HG03196 (cell line): ENCODE measurements at regions not wholly inside any gene's neighbourhood (a gene's known extent, or its start where the extent isn't known, plus 50 kb on each side); places are given as distances from the start of the nearest gene placed in this dataset.
"Not testable (repeated sequence)": the region's sequence is repeated elsewhere in the genome, so short reads cannot be mapped to it uniquely, and the experiment has no call there.

Experiments
- ATAC-seq: cut with Tn5 transposase; IDR thresholded peaks from one replicate; pipeline ENCODE4 v1.9.1; 2021; ENCODE audit not compliant: unreplicated experiment

DNA sequence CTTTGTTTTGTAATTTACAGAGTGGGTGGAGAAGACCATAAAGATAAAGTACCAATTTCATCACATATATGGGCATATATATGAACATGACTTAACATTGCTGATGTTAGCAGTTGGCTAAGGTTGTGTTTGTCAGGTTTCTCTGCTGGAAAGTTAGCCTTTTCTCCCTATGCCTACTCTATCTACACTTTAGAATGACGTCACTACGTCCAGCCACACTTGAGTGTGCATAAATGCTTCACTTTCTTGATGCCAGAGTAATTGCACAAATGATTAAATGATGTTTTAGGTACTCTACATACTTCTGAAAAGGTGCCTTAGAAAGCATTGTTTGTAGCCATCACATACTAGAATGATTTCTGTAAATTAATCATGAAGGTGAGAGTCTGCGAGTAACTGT is 759.2 kb upstream of the MGAT4C start:
- no peak for ATAC-seq

DNA sequence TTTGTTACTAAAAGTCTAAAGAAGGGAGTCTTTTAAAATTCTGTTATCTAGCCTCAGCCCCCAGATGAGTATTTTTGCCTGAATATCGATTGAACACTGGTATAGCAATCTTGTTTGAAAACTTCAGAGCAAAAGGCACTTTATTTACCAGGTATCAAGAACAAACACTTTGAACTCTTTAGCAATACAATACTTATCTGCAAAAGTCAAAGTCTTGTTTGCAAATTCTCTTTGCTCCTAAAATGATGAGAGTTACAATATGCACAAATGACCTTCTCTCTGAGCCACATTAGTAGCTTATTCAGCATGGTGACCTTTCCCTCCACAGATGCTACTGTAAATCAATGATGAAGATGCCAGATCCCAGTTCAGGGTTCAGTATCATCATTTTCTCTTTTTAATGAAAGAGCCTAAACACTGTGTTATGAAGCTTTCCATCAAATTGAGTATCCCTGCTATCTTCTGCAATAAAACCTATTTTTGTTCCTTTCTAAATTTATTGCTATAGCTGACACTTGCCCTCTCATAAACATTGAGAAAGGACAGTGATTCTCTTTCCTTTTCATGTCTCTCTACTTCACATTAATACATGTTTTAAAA is 752.7 kb upstream of the MGAT4C start:
- ATAC-seq = no peak

DNA sequence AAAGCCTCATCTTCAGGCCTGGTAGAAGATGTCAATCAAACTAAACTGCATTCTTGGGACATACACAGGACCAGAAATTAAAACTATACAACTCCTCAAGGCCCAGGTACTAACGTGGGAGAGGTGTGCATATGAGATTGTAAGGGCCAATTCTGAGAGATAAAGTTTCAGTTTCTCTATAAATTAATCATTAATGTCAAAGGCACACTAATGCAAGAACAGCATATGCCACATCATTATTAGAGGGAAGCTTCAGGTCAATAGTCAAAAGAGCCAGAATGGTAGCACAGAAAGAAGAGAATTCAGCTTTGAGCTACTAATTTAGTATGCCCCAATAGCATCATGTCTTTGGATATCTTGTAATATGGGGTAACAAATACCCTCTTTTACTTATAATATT is 744.9 kb upstream of the MGAT4C start:
- ATAC-seq = no peak

DNA sequence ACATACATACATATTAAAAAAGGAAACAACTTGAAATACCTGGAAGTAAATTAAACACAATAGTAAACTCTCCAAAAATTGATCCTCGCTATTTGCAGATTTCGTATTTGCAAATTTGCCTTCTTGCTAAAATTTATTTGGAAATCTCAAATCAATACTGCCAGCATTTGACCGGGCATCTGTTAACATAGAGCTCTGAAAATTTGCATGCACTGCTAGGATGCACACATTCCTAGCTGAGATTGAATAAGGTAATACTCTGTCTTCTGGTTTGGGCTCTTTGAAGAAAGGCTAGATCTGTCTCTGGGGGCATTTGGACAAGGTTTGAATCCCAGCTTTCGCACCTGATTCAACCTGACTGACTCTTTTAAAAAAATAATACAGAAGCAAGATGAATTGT is 729.1 kb upstream of the MGAT4C start:
- no peak for ATAC-seq

DNA sequence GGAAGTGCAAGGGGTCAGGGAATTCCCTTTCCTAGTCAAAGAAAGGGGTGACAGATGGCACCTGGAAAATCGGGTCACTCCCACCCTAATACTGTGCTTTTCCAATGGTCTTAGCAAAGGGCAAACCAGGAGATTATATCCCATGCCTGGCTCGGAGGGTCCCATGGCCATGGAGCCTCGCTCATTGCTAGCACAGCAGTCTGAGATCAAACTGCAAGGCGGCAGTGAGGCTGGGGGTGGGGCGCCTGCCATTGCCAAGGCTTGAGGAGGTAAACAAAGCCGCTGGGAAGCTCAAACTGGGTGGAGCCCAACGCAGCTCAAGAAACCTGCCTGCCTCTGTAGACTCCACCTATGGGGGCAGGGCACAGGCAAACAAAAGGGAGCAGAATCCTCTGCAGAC is 714.4 kb upstream of the MGAT4C start:
- not testable (repeated sequence) for ATAC-seq

DNA sequence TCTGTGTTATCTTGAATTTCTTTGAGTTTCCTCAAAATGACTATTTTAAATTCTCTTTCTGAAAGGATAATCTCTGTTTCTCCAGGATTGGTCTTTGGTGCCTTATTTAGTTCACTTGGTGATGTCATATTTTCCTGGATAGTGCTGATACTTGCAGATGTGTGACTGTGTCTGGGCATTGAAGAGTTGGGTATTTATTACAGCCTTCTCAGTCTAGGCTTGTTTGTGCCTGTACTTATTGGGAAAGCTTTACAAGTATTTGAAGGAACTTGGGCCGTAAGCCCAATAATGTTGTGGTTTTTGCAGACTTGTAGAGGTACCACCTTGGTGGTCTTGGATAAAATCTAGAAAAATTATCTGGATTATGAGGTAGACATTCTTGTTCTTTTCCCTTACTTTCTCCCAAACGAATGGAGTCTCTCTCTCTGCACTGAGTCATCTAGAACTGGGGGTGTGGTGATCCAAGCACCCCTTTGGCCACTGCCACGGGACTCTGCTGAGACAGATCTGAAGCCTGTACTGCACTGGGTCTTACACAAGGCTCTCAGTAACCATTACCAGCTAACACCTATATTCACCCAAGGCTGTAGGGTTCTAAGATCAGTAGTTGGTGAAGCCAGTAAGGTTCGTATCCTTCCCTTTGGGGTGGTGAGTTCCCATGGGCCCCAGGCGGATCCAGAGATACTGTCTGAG is 703.7 kb upstream of the MGAT4C start:
- no peak for ATAC-seq

DNA sequence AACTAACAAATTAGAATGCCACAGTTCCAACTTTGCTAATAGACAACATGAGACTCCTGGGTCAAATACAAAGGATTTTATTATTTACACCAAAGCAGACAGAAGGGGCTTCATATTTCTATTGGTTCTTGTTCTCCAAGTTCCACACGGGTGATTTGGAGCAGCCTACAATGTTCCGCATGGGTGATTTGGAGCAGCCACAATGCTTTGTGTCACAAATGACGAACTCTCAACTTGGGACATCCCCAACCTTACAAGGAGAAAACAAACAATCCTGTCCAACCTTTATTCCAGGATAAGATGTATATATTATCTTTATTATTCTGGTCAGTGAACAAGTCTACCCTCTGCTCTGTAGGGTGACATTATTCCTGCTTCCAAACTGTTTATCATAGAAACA is 694.3 kb upstream of the MGAT4C start:
- ATAC-seq = no peak

DNA sequence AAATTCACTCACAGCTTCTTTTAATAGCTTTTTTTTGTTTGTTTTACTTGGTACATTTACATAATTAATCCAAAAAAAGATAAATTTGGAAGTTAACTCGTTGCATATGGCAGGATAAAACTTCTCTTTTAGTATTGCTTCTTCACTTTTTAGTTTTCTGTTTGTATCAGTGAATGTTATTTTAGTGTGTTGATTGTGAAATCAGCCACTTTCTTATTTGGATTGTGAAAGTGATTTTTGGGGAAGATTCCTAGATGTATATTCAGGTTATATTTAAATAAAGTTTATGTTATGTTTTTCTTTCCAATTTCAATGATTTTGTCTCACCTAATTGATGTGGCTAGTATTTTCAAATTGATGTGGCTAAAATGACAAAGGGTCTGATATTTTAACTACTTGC is 693.9 kb upstream of the MGAT4C start:
- no peak for ATAC-seq

DNA sequence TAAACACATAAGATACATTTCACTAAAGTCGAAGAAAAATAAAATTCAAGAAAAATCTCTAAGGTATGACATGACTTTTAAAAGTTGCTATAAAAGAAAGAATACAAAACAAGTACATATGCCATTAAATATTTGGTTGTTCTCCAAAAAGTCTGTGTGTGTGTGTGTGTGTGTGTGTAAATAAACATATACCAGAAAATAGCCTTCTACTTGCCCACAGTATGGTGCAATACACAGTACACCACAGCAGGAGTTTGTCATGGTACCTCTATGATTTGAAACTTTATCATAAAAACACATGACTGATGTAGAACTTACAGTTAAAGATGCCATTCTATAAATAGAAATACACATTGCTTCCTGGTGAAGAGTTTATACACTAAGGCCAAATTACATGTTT is 692.7 kb upstream of the MGAT4C start:
- ATAC-seq = no peak

DNA sequence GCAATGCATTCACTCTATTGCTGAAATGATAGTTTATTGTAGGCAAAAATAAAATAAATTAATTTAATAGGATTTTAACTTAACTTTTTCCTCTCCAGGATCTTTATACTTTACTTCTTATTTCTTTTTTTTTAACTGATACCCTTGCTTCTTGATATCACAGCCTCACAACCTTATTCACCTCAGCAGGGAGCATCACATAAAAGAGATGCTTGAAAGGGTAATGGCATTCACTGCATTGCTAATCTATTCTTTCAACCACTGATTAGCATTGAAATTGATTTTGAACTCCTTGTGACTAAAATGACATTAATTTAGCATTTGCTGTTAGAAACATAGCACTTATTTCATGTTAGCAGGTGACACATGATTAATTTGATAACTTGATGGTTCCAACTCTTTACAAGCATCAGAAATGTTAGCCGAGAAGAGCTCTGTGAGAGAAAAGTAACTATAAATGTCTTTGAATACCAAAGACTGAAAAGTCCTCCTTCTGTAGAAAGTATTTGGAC is 689.5 kb upstream of the MGAT4C start:
- ATAC-seq = no peak

DNA sequence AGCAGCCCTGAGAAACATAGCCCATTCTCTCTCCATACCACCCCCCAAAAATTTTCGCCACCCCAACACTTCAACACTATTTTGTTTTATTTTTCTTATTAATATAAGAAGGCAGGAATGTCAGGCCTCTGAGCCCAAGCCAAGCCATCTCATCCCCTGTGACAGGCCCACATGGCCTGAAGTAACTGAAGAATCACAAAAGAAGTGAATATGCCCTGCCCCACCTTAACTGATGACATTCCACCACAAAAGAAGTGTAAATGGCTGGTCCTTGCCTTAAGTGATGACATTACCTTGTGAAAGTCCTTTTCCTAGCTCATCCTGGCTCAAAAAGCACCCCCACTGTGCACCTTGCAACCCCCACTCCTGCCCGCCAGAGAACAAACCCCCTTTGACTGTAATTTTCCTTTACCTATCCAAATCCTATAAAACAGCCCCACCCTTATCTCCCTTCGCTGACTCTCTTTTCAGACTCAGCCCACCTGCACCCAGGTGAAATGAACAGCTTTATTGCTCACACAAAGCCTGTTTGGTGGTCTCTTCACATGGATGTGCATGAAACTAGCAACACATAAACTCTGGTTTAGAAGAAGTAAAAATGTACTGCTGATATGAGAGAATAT is 688.1 kb upstream of the MGAT4C start:
- not testable (repeated sequence) for ATAC-seq

DNA sequence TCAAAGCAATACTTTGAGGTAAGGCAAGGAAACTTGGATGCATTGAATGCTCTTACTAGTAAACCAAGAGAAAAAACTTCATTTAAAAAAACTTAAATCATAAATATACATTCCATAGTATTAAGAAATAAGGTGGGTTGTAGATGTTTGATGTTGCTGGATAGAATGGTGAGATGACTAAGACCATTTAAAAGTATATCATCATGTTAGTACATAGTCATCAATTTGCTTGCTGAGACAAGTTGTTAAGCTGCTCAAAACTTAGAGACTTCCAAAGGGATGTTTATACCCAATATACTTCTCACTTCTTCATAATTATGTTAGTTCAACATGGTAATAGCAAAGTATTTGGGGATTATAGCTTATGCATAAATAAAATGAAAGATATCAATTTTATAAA is 675.5 kb upstream of the MGAT4C start:
- ATAC-seq = no peak

DNA sequence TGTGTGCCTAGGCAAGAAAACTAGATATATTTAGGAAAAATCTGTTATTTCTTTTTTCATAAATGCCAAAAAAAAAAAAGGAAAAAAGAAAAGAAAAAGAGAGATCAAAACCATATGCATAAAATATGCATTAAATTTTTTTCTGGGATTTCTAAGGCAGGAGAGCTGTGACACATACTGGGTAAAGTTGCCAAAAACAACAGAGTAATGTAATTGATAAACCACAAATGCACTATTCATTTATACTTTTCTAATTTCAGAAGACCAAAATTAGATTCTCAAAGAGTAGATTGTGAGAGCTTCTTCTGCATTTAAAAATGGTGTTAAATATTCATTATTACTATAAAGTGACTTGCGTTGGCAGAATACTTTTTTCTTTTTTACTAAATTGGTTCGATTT is 673.8 kb upstream of the MGAT4C start:
- no peak for ATAC-seq

DNA sequence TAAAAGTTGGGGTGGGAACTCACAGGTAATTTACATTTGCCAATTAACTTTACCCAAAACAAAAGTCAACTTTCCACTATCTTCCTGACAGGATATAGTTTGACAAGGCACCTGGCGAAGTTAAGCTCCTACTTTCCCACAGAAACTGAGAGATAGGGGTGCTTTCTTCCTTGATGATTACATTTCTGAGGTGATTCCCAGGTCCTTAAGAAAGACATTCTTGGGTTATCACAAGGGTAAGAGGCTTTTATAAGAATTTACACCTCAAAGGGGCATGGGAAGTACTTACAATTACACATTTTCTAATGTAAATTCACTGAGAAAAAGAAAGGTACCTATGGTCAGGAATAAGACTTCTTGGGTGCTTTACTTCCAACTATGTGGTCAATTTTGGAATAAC is 660.9 kb upstream of the MGAT4C start:
- ATAC-seq = no peak

DNA sequence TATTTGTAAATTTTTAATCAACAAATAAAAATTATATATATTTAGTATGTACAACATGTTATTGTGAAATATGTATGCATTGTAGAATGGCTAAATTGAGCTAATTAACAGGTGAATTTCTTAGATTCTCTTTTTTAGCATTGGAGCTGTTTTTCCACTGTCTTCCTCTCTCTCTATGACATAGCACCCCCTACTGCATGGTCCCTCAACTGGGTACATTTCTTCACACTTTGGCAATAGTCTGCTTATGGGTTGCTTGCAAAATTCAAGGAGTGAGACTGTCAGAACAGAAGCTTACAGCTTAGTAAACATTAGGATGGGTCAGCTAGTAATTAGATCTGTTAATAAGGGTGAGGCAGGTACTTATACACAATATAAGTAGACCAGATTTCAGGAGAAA is 658.5 kb upstream of the MGAT4C start:
- no peak for ATAC-seq

DNA sequence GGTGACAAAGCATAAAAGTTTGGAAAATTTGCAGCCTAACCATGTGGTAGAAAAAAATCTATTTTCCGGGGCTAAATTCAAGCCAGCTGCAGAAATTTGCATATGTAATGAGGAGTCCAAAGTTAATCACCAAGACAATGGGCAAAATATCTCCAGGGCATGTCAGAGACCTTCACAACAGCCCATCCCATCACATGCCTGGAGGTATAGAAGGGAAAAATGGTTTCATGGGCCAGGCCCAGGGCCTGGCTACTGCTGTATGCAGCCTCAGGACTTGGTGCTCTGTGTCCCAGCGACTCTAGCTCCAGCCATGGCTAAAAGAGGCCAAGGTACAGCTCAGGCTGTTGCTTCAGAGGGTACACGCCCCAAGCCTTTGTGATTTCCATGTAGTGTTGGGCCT is 655.8 kb upstream of the MGAT4C start:
- ATAC-seq = no peak

DNA sequence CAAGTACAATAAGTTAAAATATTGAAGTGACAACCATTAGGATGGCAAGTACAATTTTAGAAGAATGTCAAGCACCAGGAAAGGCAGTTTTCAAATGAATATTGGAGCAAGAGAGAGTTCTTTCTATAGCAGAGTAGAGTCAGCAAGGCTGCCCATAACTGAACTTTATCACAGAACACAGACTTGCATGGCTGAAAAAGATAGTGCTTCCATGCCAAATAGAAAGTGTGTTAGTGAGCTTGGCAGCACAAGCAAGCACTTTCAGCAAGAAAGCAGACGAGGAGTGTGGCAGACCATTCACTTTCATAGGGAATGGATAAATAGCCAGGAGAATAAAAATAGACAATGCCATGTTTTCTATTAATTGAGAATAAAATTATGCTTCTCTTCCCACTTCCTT is 647.0 kb upstream of the MGAT4C start:
- no peak for ATAC-seq

DNA sequence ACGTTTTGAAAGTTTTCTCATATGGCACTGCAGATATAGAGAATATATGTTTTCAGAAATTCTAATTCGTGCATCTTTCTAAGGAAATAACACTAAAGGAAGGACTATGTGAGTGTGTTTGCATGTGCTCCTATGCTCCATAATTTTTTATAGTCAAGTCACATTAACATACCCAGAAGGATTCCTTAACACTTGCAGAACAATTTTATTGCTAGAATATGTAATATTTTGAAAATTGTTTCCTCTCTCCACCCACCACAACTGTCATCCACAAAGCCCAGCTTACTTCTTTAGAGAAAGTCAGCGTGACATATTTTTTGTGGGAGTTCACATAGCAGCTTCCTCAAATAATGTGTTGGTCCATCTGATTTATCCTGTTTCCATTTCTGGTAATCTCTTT is 604.6 kb upstream of the MGAT4C start:
- no peak for ATAC-seq

DNA sequence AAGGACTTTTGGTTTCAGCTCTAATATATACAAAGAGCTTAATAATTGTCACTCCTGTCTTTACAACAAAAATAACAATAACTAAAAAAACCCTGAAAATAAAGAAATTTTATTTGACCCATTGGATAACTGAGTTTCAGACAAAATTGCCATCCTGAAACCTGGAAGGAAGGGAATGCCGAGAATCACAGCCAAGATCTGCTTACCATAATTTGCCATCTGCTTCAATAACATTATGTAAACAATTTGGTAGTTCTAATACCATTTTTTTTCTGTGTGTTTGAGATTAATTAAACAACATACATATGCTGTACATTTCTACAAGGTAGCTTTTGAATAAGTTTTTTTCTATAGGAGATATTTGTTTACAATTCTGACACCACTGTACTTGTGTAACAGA is 596.3 kb upstream of the MGAT4C start:
- ATAC-seq = no peak

DNA sequence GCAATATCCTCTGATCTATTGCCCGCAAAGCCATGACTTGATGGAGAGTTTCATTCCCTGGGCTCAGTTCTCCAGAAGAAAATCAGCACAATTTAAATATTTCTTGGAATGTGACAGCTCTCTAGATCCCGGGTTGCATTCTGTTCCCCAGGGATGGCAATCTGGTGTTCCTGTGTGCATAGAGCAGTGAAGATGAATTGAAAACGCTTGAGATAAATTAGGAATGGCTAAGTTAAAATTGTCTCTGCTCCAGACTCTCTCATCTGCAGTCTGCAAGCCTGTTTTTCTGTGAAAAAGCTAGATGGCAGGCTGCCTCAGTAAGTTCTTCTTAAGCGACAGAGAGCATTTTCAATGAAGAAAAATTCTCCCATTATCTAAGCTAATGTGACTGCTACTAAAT is 582.5 kb upstream of the MGAT4C start:
- ATAC-seq = no peak

DNA sequence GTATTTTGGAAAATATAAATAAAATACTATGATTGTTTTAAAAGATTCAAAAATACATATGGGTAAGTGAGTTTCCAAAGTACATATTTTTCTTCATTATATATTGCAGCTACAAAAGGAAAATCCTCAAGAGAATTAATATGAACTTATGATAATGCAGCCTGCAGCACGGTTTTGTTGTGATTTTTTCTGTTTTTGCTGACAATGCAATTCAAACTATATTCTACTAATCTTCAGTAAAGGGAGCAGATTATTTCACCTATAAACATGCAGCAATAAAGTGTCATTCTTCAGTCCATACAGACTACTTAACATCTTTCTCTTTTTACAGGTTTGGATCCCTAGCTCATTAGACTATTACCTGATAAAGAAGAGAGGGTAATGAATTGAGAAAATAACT is 582.1 kb upstream of the MGAT4C start:
- ATAC-seq = no peak

DNA sequence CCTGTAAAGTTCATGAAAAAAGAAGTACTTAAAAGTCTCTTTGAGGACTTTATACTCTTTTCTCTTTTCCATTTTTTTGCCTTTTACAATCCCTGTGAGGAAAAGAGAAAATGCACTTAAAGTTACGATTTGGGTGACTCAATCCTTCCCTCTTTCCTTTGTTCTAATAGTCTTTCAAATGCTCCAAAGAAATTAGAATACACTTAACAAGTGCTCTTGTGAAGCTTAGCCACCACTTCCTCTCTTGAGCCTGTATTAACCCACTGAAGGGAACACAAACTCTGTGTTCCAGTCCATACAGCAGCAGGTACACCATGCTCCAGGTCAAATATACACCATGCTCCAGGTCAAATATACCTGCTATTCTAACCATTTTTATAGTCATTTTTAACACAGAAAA is 581.1 kb upstream of the MGAT4C start:
- ATAC-seq = no peak

DNA sequence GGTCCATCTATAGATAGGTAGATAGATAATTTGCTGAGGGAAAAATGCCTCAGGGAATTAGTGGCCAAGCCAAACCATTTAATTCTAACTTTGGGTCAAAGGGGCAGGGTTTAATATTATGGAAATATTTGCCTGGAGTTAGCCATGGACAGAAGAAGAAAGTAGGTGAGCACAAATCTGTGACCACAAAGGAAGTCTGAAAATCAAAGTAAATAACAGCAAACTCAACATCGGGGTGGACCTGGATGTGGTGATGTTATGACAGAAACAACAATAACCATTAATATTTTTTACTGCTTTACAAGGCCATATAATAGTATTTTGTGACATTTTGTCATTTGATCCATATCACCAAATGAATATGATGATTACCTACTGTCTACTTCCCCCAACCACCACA is 578.0 kb upstream of the MGAT4C start:
- no peak for ATAC-seq
